GM12878 (cell line): ENCODE measurements at regions not wholly inside any gene's neighbourhood (a gene's known extent, or its start where the extent isn't known, plus 50 kb on each side); places are given as distances from the start of the nearest gene placed in this dataset.

Experiments
- MTA2 ChIP-seq: fragments of 450-650 bp; IDR thresholded peaks from 2 replicates; pipeline ENCODE4 v1.6.1; 2016; ENCODE audit warnings: low read depth, mild to moderate bottlenecking, moderate library complexity
- SMARCA5 ChIP-seq: fragments of 450-650 bp; IDR thresholded peaks from 2 replicates; pipeline ENCODE4 v1.6.1; 2017; ENCODE audit warnings: mild to moderate bottlenecking
- TF ChIP-seq, protein P1 (sequence below), 3 experiments: IDR thresholded peaks in 2 of 3; conservative IDR thresholded peaks in 1 of 3; 2 replicates each; pipeline ENCODE4 v1.5.1; 2011; ENCODE audit warnings: low read depth in 3 of 3, low read length in 3 of 3, mild to moderate bottlenecking in 3 of 3, control low read depth in 2 of 3, moderate library complexity in 2 of 3, inconsistent platforms in 1 of 3, mixed read lengths in 1 of 3; ENCODE audit not compliant: control insufficient read depth in 2 of 3, insufficient read depth in 1 of 3; ENCODE audit errors: extremely low read depth in 1 of 3

GRCh38 chr10:95133016-95133752 is 60.9 kb upstream of the ACSM6 start:
- TF ChIP-seq, protein P1, sequence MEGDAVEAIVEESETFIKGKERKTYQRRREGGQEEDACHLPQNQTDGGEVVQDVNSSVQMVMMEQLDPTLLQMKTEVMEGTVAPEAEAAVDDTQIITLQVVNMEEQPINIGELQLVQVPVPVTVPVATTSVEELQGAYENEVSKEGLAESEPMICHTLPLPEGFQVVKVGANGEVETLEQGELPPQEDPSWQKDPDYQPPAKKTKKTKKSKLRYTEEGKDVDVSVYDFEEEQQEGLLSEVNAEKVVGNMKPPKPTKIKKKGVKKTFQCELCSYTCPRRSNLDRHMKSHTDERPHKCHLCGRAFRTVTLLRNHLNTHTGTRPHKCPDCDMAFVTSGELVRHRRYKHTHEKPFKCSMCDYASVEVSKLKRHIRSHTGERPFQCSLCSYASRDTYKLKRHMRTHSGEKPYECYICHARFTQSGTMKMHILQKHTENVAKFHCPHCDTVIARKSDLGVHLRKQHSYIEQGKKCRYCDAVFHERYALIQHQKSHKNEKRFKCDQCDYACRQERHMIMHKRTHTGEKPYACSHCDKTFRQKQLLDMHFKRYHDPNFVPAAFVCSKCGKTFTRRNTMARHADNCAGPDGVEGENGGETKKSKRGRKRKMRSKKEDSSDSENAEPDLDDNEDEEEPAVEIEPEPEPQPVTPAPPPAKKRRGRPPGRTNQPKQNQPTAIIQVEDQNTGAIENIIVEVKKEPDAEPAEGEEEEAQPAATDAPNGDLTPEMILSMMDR (IDR thresholded peaks at IDR 0.05 in 2 of 3, conservative IDR thresholded peaks at IDR 0.05 in 1 of 3; ENCODE audit: control insufficient read depth in 2 of 3, extremely low read depth in 1 of 3, insufficient read depth in 1 of 3, low read depth in 3 of 3, low read length in 3 of 3): peak; percentile 71 to 83 (median 79)
- no peak for TF ChIP-seq SMARCA5
- no peak for TF ChIP-seq MTA2
